Uterus (tissue), 3 donors: ENCODE measurements at regions not wholly inside any gene's neighbourhood (a gene's known extent, or its start where the extent isn't known, plus 50 kb on each side); places are given as distances from the start of the nearest gene placed in this dataset.

ENCODE experiments used
- DNase-seq, 2 donors: peaks; one replicate each; pipeline ENCODE4 v3.0.0-alpha.2; 2019 to 2020
- H3K27ac ChIP-seq, 2 donors: fragments of 200-600 bp; sonication (generic); 1 replicate in 1 of 2; 2 replicates in 1 of 2; pipeline ENCODE4 v1.5.1; 2016 to 2018
- H3K27me3 ChIP-seq, 2 donors: fragments of 200-600 bp; sonication (generic); one replicate each; pipeline ENCODE4 v1.5.1; 2018 to 2019; ENCODE audit warnings: control low read depth in 1 of 2
- H3K36me3 ChIP-seq, 2 donors: fragments of 200-600 bp; sonication (generic); one replicate each; pipeline ENCODE4 v1.5.1; 2019; ENCODE audit warnings: control low read depth in 1 of 2
- H3K4me1 ChIP-seq, 2 donors: fragments of 200-600 bp; sonication (generic); one replicate each; pipeline ENCODE4 v1.5.1; 2018 to 2019; ENCODE audit warnings: control low read depth in 1 of 2
- H3K4me3 ChIP-seq, 2 donors: fragments of 200-600 bp; sonication (generic); 1 replicate in 1 of 2; 2 replicates in 1 of 2; pipeline ENCODE4 v1.5.1; 2018 to 2019; ENCODE audit warnings: mild to moderate bottlenecking in 1 of 2
- H3K9me3 ChIP-seq, 2 donors: fragments of 200-600 bp; sonication (generic); one replicate each; pipeline ENCODE4 v1.5.1; 2019; ENCODE audit warnings: control low read depth in 1 of 2
- CTCF ChIP-seq, 4 experiments: fragments of 200-600 bp in 2 of 4; fragments of 450-650 bp in 2 of 4; sonication (generic) in 2 of 4; IDR thresholded peaks; one replicate each; pipeline ENCODE4 v1.5.1; 2016 to 2019; ENCODE audit warnings: antibody characterized with exemption in 4 of 4, mild to moderate bottlenecking in 2 of 4, moderate library complexity in 1 of 4
- POLR2A ChIP-seq, 2 donors: fragments of 450-650 bp; IDR thresholded peaks; one replicate each; pipeline ENCODE4 v1.6.1; 2016; ENCODE audit warnings: antibody characterized with exemption in 2 of 2, mild to moderate bottlenecking in 1 of 2, moderate library complexity in 1 of 2
- intact Hi-C: fragments of 100-400 bp; cut with DNase I; formaldehyde crosslinking; loops from one replicate; pipeline ENCODE4 v1.15.1; 2023; ENCODE audit warnings: low total_unique reads
- donor health status: DM: yes; HTN: yes; CAD: no.

DNA sequence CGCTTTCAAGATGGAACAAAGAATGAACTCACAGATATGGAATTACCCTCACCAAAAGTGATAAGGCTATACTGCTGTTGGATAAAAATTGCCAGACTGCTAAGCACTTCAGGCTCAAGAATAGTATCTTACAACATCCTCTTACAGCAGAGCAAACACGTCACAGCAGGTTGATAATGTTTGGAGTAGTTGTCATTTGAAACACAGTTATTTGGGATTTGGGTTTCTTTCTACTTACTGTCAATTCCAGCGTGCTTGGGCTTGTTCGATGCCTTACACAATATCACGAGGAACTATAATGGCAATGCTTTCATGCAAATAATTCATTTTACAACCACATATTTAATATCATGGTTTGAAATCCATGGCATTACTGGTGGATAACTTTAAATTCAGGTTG is 1223.7 kb upstream of the AGA start:
- H3K4me3 ChIP-seq, result no peak overlapping the region
- H3K27me3 ChIP-seq, result no peaks in the 10 kb centered on the region
- TF ChIP-seq CTCF (IDR thresholded peaks at IDR 0.05) (no peak), POLR2A (IDR thresholded peaks at IDR 0.05) (no peak)
- no peak overlapping the region for H3K27ac ChIP-seq
- intact Hi-C loops, result no loop called here
- no peaks in the 10 kb centered on the region for H3K9me3 ChIP-seq
- H3K4me1 ChIP-seq, result no peaks in the 10 kb centered on the region
- H3K36me3 ChIP-seq, result no peaks in the 10 kb centered on the region
- DNase-seq, result no peak

GRCh38 chr4:178671766-178672165 is 1229.5 kb upstream of the AGA start:
- Histone ChIP-seq H3K4me3 (no peak overlapping the region), H3K36me3 (no peaks in the 10 kb centered on the region), H3K9me3 (no peaks in the 10 kb centered on the region), H3K27me3 (no peaks in the 10 kb centered on the region), H3K4me1 (no peaks in the 10 kb centered on the region), H3K27ac (no peak overlapping the region)
- intact Hi-C loops, result no loop called here
- DNase-seq, result no peak
- TF ChIP-seq POLR2A (IDR thresholded peaks at IDR 0.05) (no peak), CTCF (IDR thresholded peaks at IDR 0.05) (no peak)

GRCh38 chr4:178672512-178672911 is 1230.3 kb upstream of the AGA start:
- Histone ChIP-seq H3K4me1 (no peaks in the 10 kb centered on the region), H3K9me3 (no peaks in the 10 kb centered on the region), H3K27me3 (no peaks in the 10 kb centered on the region), H3K27ac (no peak overlapping the region), H3K4me3 (no peak overlapping the region), H3K36me3 (no peaks in the 10 kb centered on the region)
- TF ChIP-seq POLR2A (IDR thresholded peaks at IDR 0.05) (no peak), CTCF (IDR thresholded peaks at IDR 0.05) (no peak)
- DNase-seq, result no peak
- intact Hi-C loops, result no loop called here

- no peak for TF ChIP-seq POLR2A (IDR thresholded peaks at IDR 0.05)
- intact Hi-C loops, result no loop called here
- Histone ChIP-seq H3K27ac (no peak overlapping the region), H3K9me3 (no peaks in the 10 kb centered on the region), H3K27me3 (no peaks in the 10 kb centered on the region), H3K4me1 (no peaks in the 10 kb centered on the region), H3K36me3 (no peaks in the 10 kb centered on the region), H3K4me3 (no peak overlapping the region)
- DNase-seq, result no peak
Observed at GRCh38 chr4:178681871-178682270, 1239.6 kb upstream of the AGA start.

DNA sequence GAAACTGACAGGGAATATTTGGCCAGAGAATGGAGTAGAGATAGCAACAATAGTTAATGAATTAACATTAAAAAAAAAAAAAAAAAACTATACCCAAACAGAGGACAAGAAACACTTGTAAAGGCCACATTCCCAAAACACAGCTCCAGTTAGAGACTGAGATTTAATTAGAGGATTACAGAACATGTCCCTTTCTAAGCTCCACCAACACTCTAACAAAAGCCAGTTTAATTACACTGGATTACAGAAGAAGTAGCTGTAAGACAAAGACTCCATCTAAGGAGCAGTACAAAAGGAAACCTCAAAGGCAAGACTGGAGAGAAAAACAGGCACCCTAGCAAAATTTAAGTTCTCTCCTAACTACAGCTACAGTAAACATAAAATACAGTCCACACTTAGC is 1247.7 kb upstream of the AGA start:
- intact Hi-C loops, result no loop called here
- no peaks in the 10 kb centered on the region for H3K27me3 ChIP-seq

More for the DNA sequence above, 1247.7 kb upstream of the AGA start:
- no peak overlapping the region for H3K4me3 ChIP-seq
- H3K9me3 ChIP-seq, result no peaks in the 10 kb centered on the region
- H3K27ac ChIP-seq, result no peak overlapping the region
- no peak for TF ChIP-seq CTCF (IDR thresholded peaks at IDR 0.05)
- no peak for TF ChIP-seq POLR2A (IDR thresholded peaks at IDR 0.05)
- H3K4me1 ChIP-seq, result no peaks in the 10 kb centered on the region
- no peaks in the 10 kb centered on the region for H3K36me3 ChIP-seq
- no peak for DNase-seq
